ENCODE measurements at regions not wholly inside any gene's neighbourhood (a gene's known extent, or its start where the extent isn't known, plus 50 kb on each side); places are given as distances from the start of the nearest gene placed in this dataset.

DNA sequence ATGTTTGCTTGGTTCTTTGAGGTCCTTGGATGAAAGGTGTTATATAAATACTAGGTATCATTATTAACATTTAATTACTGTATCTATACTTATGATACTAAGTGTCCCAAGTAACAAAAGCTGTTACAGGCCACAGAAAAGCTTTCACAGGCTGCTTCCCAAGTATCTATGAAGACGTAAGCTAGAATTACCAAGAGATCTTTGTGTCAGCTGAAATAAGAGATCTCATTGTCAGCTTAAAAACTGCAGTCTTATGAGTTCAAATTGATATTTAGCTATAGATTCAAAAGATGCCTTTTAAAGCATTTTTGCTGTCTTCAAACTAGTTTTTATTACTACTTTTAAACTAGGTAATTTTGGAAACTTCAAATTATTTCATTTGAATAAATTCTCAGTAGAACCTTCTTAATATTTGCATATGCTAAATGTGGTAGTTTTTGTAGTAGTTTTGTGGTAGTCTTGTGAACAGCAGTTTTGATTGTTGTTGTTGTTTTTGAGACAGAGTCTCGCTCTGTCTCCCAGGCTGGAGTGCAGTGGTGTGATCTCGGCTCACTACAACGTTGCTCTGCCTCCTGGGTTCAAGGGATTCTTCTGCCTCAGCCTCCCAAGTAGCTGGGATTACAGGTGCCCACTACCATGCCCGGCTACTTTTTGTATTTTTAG lies 170.0 kb upstream of the RPL34 start:
- no peak for TF ChIP-seq EZH2phosphoT487 (IDR thresholded peaks at IDR 0.05; ENCODE audit: borderline replicate concordance, low read depth, low read length)
- TF ChIP-seq, protein P1, sequence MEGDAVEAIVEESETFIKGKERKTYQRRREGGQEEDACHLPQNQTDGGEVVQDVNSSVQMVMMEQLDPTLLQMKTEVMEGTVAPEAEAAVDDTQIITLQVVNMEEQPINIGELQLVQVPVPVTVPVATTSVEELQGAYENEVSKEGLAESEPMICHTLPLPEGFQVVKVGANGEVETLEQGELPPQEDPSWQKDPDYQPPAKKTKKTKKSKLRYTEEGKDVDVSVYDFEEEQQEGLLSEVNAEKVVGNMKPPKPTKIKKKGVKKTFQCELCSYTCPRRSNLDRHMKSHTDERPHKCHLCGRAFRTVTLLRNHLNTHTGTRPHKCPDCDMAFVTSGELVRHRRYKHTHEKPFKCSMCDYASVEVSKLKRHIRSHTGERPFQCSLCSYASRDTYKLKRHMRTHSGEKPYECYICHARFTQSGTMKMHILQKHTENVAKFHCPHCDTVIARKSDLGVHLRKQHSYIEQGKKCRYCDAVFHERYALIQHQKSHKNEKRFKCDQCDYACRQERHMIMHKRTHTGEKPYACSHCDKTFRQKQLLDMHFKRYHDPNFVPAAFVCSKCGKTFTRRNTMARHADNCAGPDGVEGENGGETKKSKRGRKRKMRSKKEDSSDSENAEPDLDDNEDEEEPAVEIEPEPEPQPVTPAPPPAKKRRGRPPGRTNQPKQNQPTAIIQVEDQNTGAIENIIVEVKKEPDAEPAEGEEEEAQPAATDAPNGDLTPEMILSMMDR (conservative IDR thresholded peaks at IDR 0.05; ENCODE audit: low read length), result no peak

All from OCI-LY7 (cell line).